SH-SY5Y (cell line): ENCODE measurements at regions not wholly inside any gene's neighbourhood (a gene's known extent, or its start where the extent isn't known, plus 50 kb on each side); places are given as distances from the start of the nearest gene placed in this dataset.
A peak's percentile ranks its signal among the peaks of the same experiment; 100 is the strongest.

Source experiments
- GATA2 ChIP-seq: IDR thresholded peaks from 2 replicates; pipeline ENCODE4 v1.6.1; 2011; ENCODE audit warnings: mild to moderate bottlenecking, low read depth, low read length
- GATA3 ChIP-seq: IDR thresholded peaks from 2 replicates; pipeline ENCODE4 v1.6.1; 2011; ENCODE audit warnings: low read depth, mild to moderate bottlenecking, low read length, moderate library complexity

GRCh38 chr1:79496129-79496528 is 489.6 kb upstream of the ADGRL4 start:
- TF ChIP-seq GATA2 (no peak; the same call in 1 of the 2 replicates), GATA3 (peak; percentile 91)
